ENCODE measurements at regions not wholly inside any gene's neighbourhood (a gene's known extent, or its start where the extent isn't known, plus 50 kb on each side); places are given as distances from the start of the nearest gene placed in this dataset.
"Not testable (repeated sequence)": the region's sequence is repeated elsewhere in the genome, so short reads cannot be mapped to it uniquely, and the experiment has no call there.

DNA sequence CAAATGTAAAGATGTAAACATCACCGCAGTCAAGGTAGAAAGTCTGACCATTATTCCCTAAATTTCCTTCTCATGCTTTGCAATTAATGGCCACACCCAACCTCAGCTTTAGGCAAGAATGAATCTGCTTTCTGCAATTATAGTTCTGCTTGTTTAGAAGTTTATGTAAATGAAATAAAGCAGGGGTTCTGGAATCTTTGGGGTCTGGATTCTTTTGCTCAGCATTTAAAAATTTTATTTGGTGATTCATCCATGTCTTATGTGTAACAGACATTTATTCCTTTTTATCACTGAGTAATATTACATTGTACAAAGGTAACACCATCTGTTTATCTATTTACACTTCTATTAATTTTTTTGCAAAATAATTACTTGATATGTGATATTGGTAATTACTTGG, 613.6 kb downstream of the UTRN start:
- DNase-seq, result no peak

DNA sequence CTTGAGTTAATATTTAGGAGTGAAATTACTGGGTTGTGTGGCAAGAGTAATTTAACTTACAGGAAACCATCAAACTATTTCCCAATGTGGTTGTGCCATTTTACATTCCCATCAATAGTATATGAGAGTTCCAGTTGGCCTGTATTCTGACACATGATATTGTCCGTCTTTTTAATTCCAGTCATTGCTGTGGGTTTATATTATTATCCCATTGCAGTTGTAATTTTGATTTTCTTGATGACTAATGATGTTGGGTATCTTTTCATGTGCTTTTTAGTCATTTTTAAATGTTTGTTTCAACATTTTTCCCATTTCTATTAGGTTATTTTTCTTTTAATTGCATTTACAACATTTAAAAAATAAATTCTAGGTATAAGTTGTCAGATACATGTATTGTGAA, 614.0 kb downstream of the UTRN start:
- DNase-seq, result no peak

DNA sequence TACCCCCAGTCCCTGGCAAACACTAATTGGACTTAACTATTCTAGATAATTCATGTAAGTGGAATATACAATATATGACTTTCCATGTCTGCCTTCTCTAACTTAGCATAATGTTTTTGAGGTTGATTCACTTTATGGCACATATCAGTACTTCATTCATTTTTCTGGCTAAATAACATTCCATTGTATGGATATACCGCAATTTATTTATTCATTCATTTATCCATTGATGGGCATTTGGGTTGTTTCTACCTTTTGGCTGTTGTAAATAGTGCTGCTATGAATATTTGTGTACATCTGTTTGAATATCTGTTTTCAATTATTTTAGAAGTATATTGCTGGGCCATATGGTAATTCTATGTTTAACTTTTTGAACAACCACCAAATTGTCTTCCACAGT, 616.3 kb downstream of the UTRN start:
- DNase-seq, result no peak

DNA sequence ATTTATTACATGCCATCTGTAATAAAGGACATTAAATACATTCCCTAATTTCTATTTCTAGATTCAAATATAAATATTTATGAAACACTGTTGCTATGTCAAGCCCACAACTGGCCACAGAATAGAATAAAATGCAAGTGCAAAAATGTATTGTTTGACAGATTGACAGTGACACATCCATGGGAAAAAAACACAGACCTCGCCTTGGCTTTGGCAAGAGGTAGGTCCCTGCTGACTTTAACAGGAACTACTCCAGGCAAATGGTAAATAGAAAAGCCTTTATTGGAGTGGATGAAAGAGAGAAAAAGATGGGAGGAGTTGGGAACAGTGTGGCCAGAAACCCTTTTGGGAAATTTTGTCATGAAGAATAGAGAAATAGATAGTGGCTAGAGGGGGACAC, 622.9 kb downstream of the UTRN start:
- no peak for DNase-seq

DNA sequence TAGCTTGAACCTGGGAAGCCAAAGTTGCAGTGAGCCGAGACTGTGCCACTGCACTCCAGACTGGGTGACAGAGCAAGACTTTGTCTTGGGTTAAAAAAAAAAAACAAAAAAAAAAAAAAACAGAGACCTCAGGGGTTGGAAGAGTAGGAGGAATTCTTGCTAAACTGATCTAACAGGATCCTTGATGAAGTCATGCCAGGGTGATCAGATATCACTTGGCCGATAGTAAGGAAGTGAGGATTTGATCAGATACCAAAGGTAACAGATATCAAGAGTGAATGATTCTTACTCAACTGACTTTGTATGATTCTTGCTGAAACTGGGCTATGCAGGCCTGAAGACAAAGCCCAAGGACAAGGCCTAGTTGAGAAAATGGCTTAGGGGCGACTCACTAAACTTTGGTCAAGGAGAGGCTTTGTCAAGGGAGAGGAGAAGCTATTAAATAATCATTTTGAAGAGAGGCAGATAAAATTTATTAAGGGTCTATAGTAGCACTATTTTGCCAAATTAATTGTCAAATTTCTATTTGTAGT, 624.7 kb downstream of the UTRN start:
- DNase-seq, result no peak

DNA sequence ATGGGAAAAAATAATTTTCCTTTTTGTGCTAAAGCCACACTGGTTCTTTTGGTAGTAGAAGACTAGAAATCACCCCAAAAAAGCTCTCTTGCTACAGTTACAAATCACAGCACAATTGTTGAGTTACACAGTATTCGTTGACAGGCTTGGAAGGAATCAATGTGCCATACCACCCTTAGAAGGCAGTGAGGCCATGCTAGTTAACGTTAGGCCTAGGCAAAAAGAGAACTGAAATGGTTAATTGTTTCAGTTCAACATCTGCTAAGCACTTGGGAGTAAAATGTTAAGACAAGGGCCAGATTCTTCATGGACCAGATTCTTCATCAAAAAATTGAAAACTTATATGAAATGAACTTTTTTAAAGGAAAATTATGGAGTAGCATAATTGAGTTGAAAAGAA, 626.2 kb downstream of the UTRN start:
- DNase-seq, result no peak

DNA sequence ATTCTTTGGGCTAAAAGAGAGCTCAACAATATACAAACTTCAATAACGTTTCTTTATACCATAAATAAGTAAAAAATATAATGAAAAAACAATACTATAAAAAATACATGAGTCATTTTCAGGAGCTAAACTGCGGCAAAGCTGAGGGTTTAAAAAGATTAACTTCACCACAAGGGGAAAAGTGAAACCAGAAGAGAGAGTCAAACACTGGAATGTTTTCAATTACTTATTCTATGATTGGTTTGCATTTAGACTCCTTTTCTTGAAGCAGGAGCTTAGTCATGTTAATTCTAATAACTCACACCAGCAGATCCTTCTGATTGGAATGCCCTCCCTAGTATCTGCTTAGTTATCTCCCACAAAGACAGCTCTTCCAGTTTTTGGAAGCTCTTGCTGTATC, 627.3 kb downstream of the UTRN start:
- no peak for DNase-seq

DNA sequence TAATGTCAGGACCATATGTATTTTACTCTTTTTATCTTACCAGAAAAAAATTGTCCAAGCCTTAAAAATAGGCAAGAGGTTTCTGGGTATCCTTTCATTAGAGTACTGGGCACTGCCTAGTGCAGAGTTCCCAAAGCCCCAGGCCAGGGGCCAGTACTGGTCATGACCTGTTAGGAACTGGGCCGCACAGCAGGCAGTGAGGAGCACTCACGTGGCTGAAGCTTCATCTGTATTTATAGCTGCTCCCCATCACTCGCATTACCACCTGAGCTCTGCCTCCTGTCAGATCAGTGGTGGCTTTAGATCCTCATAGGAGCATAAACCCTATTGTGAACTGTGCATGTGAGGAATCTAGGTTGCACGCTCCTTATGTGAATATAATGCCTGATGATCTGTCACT, 632.9 kb downstream of the UTRN start:
- DNase-seq, result no peak

DNA sequence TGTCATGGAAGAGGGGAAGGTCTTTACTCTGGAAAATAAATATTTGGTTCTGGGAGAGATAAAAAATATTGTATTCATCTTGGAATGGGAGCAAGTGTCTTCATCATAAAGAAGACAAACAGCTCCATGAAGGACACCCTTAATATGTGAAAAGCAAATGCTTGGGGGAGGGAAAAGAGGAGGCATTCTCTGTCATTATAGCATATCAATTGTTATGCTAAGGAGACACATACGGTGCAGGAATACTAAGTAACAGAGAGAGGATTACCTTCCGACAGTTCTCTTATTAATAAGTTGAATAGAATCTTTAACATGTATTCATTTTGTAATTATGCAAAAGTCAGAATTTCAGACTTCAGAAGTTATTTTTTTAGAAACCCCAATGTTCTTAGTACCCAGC, 634.4 kb downstream of the UTRN start:
- no peak for DNase-seq

DNA sequence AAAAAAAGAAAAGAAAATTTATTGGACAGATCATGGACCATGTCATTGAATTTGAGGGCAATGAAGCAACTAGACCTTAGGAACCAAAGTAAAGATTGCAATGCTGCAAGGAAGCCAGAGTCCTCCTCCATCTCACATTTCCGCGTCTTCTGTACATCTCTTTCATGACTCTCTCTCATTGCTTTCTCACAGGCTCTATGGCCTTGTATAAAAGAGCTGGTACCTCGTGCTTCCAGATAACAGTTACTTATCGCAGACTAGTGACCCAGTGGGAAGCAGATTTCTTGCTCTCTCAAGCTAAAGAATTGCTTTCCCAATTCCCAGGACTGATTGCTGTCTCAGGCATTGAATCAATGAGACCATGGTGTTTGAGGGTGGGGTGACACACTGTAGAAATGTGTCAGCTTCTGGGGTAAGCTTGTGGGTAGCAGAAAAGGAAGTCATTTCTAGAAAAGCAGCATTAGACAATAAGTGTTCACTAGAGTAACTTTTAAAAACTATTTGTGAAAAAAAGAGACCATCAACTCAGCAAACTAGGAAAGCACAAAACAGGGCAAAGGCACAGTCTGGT, 635.3 kb downstream of the UTRN start:
- DNase-seq, result no peak

DNA sequence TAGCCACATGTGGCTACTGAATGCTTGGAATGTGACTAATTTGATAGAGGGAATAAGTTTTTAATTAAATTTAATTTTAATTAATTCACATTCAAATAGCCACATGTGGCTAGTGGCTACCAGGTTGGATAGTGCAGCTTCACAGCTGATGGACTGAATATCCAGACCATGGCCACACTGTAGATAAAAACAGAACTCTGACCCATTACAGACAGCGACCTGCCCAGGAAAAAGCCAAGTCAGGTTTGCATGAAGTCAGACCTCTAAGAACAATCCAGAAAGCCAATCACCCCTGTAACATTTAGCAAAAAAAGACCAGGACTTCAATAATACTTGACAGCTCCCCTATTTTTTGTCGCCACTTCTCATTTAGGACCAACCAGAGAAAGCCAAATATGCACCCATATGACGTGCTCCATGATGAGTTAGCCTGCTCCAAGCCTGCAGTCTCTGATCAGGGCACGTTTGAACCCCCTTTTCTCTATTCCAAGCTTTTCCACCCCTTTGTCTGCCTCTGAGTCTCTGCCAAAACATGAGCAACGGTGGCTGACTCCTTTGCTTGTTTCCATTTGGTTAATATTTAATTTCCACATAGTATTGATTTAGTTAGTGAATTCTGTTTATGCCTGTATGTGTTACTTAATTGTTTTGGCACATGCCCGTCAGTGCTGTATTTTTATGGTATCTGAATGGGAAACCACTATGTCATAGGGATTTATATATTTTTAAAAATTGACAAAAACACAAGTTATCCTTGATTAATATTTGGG, 636.3 kb downstream of the UTRN start:
- no peak for DNase-seq

DNA sequence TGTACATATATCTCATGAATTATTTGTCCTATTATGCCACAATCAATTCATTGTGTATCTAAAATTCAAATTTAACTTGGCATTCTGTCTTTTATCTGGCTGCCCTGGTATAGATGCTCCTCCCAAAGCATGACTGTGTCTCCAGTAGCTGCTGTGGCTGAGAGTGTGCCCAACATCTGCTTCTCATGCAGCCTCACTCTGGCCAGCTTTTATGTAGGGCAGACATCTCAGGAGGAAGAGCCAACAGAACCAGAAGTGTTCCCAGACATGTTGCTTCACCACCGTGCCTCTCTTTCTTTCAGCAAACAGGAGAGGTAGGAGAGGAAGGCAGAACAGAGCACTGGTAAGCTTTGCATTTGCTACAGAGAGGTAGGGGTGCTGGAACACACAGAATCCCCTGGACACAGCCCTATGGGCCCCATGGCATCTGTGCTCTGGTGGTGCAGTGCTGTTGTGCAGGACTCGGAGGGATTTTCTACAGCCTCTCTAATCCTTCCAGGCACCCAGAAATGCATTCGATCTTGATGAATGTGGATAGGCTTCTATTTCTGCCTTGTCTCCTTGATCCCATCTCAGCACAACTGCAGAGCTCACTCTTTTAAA, 637.1 kb downstream of the UTRN start:
- DNase-seq, result no peak

DNA sequence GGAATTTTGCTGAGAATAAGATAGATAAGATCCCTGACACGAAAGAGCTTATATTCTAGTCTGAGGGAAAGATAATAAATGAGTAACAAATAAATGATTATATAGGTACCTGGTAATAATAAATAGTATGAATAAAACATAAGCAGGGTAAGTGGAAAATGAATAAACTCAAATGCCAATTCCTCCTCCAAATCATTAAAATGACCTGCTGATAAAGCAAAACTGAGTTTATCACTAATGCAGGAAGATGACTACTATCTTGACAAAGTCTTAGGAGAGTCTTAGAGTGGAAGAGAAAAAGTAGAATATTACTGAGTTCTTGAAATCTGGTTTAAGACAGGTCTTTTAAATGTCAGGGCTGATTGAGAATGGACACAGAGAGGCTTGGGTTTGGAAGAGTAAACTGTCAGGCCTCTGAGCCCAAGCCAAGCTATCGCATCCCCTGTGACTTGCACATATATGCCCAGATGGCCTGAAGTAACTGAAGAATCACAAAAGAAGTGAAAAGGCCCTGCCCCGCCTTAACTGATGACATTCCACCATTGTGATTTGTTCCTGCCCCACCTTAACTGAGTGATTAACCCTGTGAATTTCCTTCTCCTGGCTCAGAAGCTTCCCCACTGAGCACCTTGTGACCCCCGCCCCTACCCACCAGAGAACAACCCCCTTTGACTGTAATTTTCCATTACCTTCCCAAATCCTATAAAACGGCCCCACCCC, 637.8 kb downstream of the UTRN start:
- DNase-seq, result not testable (repeated sequence)

DNA sequence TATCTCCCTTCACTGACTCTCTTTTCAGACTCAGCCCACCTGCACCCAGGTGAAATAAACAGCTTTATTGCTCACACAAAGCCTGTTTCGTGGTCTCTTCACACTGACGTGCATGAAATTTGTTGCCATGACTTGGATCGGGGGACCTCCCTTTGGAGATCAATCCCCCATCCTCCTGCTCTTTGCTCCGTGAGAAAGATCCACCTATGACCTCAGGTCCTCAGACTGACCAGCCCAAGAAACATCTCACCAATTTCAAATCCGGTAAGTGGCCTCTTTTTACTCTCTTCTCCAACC, 638.3 kb downstream of the UTRN start:
- not testable (repeated sequence) for DNase-seq

DNA sequence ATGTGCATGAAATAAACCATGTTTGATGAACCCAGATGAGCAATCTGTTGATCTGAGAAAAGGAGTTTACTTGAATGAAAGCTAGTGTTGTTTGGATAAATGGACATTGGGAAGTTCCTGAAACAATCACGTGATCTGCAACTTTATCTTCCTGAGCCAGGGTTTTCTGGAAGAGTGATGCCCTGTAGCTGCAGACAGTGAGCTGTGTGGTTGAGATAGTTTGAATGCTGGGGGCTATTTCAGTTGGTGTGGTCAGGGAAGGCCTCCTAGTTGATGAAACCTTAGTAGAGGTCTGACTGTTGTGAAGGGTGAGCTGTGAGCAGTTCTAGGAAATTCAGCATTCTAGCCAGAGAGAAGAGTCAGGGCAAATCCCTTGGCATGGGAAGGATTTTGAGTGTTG, 643.7 kb downstream of the UTRN start:
- no peak for DNase-seq

DNA sequence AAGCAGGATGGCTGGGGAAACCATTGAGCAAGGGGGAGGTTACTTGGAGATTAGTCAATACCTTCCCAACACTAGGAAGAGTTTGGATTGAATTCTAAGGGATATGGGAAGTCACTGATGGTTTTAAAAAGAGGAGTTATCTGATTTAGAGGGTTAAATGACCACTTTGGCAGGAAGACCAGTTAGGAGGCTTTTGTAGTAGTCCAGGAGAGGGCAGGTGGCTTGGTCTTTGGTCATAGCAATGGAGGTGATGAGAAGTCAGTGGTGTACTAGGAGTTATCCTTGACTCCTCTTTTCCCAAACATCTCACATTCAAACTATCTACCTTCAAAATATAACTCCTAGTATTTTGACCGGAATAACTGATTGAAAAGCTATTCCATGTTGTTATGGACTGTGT, 644.1 kb downstream of the UTRN start:
- DNase-seq, result no peak

DNA sequence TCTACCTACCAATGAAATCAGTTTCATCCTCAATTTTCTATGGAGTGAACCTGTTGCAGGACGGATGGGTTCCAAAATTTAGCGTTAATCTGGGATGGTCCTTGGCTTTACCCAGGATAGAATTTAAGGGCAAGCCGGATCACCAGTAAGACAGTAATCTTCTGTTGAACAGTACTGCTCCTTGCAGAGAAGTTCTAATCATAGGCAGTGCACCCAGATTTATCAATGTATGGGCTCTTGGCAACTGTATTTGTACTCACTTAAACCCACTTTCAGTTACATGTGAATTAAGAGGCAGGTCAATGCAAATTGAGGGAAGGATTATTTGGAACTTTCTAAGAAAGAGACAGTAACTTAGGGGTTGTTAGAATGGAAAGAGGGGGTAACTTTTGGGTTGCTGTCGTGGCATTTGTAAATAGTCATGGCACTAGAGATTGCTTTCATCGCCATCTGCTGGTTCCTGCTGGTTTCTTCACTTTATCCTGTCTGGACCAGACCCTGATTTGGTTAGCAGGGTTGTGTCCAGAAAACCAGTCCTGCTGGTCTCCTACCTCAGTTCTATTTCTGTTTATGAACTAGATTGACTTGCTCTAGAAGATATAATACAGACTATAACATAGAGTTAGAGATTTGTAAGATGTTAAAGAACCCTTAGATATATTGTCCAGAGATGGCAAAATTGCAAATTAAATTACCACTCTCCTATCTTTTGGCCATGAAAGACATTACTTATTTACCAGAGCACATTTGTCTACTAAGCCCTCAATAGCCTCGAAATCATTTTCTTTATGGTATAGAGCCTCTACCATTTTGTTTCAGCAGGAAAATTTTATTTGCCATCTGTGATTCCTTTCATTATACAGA, 646.3 kb downstream of the UTRN start:
- no peak for DNase-seq

DNA sequence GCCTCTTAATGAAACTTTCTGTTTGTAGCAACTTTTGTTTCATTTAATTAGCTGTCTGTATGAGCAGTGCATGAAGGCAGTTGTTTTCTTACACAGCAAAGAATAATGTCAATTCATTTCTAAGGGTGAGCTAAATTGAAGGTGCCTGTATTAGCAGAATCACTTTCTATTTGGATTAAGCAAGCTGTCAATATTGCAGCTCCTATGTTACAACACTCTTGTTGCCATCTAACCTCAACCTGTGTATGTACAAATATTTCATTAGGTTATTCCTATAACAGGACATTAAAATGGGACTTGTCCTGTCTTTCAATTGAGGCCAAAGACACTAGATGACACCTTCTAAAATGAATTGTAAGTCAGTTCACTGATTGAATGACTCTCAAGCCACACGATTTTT, 647.5 kb downstream of the UTRN start:
- DNase-seq, result no peak

DNA sequence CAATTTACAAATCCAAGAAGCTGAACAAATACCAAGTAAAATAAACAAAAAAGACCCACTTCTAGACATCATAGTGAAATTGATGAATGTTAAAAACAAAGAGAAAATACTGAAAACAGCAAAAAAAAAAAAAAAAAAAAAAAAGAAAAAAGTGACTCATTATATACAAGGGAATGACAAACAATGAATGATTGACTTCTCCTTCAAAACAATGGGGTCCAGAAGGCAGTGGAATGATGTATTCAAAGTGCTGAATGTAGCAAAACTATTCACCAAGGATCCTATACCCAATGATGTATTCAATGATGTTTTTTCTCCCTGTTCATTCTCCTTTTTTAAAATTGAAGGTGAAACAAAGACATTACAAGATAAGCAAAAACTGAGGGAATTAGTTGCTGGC, 650.0 kb downstream of the UTRN start:
- DNase-seq, result no peak

DNA sequence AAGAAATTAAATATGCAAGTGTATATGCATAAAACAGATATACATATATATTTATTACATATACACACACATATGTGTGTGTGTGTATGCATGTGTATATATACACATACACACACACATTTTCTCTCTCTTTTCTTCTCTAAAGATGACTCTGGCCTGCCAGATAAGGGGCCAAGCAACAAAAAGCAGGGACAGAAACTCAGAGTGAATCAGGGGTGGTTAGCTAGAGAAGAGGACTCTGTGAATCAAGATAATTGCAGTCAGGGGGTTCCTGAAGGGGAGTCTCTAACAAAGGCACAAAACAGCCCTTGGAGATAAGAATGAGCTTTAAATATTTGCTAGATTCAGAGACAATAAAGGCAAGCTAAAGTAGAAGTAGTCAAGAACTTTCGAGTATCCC, 650.5 kb downstream of the UTRN start:
- DNase-seq, result no peak

DNA sequence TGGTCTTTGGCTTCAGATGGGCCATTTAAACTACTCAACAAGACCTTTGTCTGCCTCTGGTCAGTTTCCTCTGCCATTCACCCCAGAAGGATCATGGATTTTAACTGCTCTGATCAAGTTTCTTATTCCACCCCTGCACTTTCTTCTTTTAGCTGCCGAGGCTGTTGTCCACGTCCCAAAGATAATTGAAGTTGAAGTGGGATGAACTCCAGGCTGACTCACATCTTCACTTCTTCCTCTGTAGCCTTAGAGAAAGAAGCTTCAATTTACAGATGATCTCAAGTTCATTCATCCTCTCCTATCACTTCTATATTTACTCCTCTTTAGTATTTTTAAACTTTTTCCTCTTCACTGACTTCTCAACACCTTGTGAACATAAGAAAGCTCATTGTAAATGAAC, 651.6 kb downstream of the UTRN start:
- DNase-seq, result no peak

DNA sequence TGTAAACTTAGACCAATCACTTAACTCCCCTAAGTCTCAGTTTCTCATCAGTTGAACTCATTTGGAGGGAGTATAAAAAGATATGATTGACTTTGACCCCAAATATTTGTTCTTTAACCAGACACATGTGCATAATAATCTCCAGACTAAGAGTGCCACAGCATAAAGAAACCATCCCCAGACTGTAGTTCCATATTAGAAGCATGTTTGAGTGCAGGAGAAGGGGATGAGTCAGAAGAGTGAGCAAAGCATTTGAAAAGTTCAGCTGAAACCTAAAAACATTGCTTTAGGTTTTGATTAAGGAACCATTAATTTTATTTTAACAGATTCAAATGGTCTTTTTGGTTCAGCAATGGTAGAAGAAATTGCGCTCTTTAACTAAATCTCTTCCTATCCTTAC, 654.8 kb downstream of the UTRN start:
- no peak for DNase-seq

DNA sequence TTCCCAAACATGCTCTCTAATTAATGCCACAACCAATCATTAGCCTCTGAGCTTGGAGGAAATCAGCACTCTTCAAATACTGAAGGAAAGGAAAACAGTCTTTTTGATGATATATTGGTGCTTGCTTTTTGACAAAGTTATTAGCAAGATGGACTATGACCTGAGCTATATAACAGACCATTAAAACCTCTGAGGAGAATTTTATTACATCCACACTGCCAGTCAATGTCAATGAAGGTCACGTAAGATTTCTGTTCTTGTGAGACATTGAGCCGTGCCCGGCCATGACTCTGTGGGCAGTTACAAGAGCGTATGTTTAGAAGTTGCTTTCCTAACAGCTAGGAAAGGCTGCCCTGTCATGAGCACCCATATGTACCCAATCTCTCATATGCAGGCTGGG, 659.0 kb downstream of the UTRN start:
- no peak for DNase-seq
